ENCODE measurements at regions not wholly inside any gene's neighbourhood (a gene's known extent, or its start where the extent isn't known, plus 50 kb on each side); places are given as distances from the start of the nearest gene placed in this dataset.

- no peak for DNase-seq
- Histone ChIP-seq H2BK12ac (ENCODE audit: insufficient read length, low read depth, low read length) (no peak overlapping the region), H4K5ac (ENCODE audit: insufficient read length, low read depth, low read length) (no peak overlapping the region), H3K4me1 (ENCODE audit: insufficient read depth, low read length) (no peaks in the 10 kb centered on the region), H2BK15ac (ENCODE audit: low read depth, low read length) (no peak overlapping the region), H3K27me3 (ENCODE audit: insufficient read depth, low read length) (no peaks in the 10 kb centered on the region; the same call in 1 of the 2 replicates), H4K20me1 (ENCODE audit: control insufficient read depth, insufficient read depth, insufficient read length) (no peaks in the 10 kb centered on the region), H2AFZ (ENCODE audit: low read length) (no peak overlapping the region), H3K9ac (ENCODE audit: extremely low read depth, insufficient read length, low read length) (no peak overlapping the region), H4K91ac (ENCODE audit: insufficient read length, low read depth, low read length) (no peak overlapping the region), H3K79me2 (ENCODE audit: insufficient read depth, low read length) (no peaks in the 10 kb centered on the region), H3K4me2 (ENCODE audit: insufficient read depth, insufficient read length, low read length) (no peak overlapping the region), H3K4ac (ENCODE audit: low read depth, low read length) (no peak overlapping the region), H2AK5ac (ENCODE audit: insufficient read length, low read length) (no peak overlapping the region), H3K56ac (ENCODE audit: insufficient read length, low read depth, low read length) (no peak overlapping the region), H2BK20ac (ENCODE audit: low read depth, low read length, poor library complexity, severe bottlenecking) (no peak overlapping the region), H4K8ac (replicated peaks; ENCODE audit: insufficient read length, low read depth, low read length) (no peak overlapping the region), H2BK120ac (ENCODE audit: low read depth, low read length, poor library complexity, severe bottlenecking) (no peak overlapping the region), H3K23ac (ENCODE audit: insufficient read length, low read depth, low read length) (no peak overlapping the region), H3K23me2 (ENCODE audit: insufficient read length, low read depth, low read length, poor library complexity, severe bottlenecking) (no peaks in the 10 kb centered on the region), H3K27ac (ENCODE audit: insufficient read length, low read depth, low read length) (no peak overlapping the region), H3T11ph (ENCODE audit: low read length) (no peak overlapping the region), H3K18ac (ENCODE audit: insufficient read length, low read depth, low read length) (no peak overlapping the region), H2BK5ac (ENCODE audit: insufficient read length, low read length) (no peak overlapping the region), H3K14ac (ENCODE audit: insufficient read depth, low read length) (no peak overlapping the region), H3K79me1 (ENCODE audit: insufficient read depth, low read depth, low read length, poor library complexity, severe bottlenecking) (no peaks in the 10 kb centered on the region), H3K9me3 (ENCODE audit: control insufficient read depth, low read depth, low read length) (no peaks in the 10 kb centered on the region)
- no peak overlapping the region for H3K27ac Mint-ChIP-seq
- H3K4me3 Mint-ChIP-seq = no peak overlapping the region
- H3K27me3 Mint-ChIP-seq (ENCODE audit: low read depth) = no peaks in the 10 kb centered on the region
- H3K36me3 Mint-ChIP-seq (ENCODE audit: insufficient read depth in 1 of 3, low read depth in 3 of 3) = no peaks in the 10 kb centered on the region
- H3K9me3 Mint-ChIP-seq = no peaks in the 10 kb centered on the region; a peak in 2 of 5 replicates
- WGBS (ENCODE audit: extremely low coverage, insufficient read length, low lambda C conversion rate) = no CpG with 5 or more reads among the region's 3 CpGs
- no peak for TF ChIP-seq CTCF (conservative IDR thresholded peaks at IDR 0.05)
- no peaks in the 10 kb centered on the region for H3K4me1 Mint-ChIP-seq
These were observed 441.0 kb upstream of the MAP2 start for GRCh38 chr2:208982831-208983230.

Measured in H9 (cell line).